Breast epithelium (tissue), 3 donors: ENCODE measurements at regions not wholly inside any gene's neighbourhood (a gene's known extent, or its start where the extent isn't known, plus 50 kb on each side); places are given as distances from the start of the nearest gene placed in this dataset.

Experiments
- CTCF ChIP-seq, 3 donors: fragments of 450-650 bp; IDR thresholded peaks; one replicate each; pipeline ENCODE4 v1.5.1; 2016 to 2017; ENCODE audit warnings: antibody characterized with exemption in 3 of 3, mild to moderate bottlenecking in 3 of 3, moderate library complexity in 3 of 3
- POLR2A ChIP-seq: fragments of 450-650 bp; IDR thresholded peaks from one replicate; pipeline ENCODE4 v1.6.1; 2016; ENCODE audit warnings: antibody characterized with exemption, mild to moderate bottlenecking, moderate library complexity
- POLR2AphosphoS5 ChIP-seq, 3 donors: sonication (generic); formaldehyde crosslinking; IDR thresholded peaks; one replicate each; pipeline ENCODE4 v1.6.1; 2017; ENCODE audit warnings: antibody characterized with exemption in 3 of 3

- no peak for TF ChIP-seq CTCF (IDR thresholded peaks at IDR 0.05)
- TF ChIP-seq POLR2A = no peak
- TF ChIP-seq POLR2AphosphoS5 (IDR thresholded peaks at IDR 0.05) = no peak
Measured at GRCh38 chr3:168498194-168498593, 402.5 kb upstream of the GOLIM4 start.
